Glomerular visceral epithelial cell (primary cell): ENCODE measurements at regions not wholly inside any gene's neighbourhood (a gene's known extent, or its start where the extent isn't known, plus 50 kb on each side); places are given as distances from the start of the nearest gene placed in this dataset.
"Not testable (repeated sequence)": the region's sequence is repeated elsewhere in the genome, so short reads cannot be mapped to it uniquely, and the experiment has no call there.

Source experiments
- DNase-seq: peaks from one replicate; pipeline ENCODE4 v3.0.0-alpha.2; 2016; ENCODE audit errors: extremely low spot score

DNA sequence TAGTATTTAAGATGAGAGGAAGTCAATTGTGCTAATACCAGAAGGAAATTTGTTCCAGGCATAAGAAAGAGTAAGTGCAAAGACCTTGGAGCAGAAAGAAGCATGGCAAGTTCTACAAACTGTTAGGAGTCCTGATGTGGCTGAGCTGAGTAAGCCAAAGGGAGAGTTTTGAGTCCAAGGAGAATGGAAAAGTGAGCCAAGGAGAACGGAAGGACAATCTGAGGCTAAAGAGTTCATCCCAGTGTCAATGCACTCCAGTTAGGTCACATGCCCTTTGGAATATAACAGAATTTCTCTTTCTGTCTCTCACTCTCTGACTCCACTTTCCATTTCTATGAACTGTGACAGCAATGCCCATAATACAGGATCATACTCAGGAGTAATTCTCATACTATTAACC lies 224.7 kb downstream of the CAAP1 start:
- DNase-seq = no peak

DNA sequence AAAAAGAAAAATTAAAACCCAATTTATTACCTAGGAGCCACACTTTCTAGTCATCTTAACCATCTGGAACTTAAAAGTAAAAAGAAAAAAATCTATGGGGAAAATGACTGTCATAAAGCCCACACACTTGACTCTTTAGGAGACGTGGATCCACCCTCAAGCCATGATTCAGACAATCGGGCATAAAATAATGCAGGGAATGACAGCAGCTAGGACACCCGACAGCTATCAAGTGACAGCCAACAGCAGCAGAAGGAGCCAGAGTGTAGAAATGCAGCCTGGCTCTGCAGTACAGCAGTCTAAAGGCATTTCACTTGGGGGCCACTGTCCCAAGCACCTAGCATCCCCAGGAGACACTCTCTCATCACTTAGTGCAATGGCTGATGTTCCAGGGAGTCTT lies 226.9 kb downstream of the CAAP1 start:
- no peak for DNase-seq

- DNase-seq = not testable (repeated sequence)
These were observed 228.4 kb downstream of the CAAP1 start for GRCh38 chr9:26664087-26664773.

DNA sequence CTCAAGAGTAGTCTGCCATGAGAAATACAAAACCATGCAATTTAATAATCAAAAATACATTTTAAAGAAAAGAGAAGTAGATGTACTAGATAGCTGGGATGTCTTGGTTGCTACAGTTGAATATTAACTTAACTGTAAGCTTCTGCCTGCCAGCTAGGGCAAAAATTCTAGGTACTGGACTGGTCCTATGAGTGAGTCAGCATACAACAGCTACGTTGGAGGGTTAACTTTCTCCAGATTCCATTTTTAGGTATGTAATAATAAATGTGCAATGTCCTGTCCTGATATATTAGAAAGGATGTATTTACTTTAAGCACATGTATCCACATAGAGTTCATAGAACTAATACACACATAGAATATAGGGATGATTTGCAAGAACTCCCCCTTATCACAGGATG lies 230.1 kb downstream of the CAAP1 start:
- DNase-seq = peak; percentile 30

- DNase-seq = no peak
These were observed 234.1 kb downstream of the CAAP1 start for GRCh38 chr9:26658476-26658875.

DNA sequence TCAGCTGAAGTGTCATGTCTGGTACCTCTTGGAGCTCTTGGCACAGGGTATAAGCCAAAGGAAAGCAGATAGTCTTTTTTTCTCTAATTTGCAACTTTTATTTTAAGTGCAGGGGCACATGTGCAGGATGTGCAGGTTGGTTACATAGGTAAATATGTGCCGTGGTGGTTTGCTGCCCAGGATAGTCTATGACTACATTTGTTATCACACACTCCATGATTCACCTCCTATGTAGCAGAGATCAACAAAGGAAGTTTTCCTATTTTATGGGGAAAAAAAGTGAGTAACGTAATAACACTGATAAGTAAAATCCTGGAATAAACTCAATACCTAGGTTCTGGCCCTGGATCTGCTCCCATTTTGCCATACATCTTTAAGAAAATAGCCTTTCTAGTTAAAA lies 234.6 kb downstream of the CAAP1 start:
- DNase-seq = no peak

DNA sequence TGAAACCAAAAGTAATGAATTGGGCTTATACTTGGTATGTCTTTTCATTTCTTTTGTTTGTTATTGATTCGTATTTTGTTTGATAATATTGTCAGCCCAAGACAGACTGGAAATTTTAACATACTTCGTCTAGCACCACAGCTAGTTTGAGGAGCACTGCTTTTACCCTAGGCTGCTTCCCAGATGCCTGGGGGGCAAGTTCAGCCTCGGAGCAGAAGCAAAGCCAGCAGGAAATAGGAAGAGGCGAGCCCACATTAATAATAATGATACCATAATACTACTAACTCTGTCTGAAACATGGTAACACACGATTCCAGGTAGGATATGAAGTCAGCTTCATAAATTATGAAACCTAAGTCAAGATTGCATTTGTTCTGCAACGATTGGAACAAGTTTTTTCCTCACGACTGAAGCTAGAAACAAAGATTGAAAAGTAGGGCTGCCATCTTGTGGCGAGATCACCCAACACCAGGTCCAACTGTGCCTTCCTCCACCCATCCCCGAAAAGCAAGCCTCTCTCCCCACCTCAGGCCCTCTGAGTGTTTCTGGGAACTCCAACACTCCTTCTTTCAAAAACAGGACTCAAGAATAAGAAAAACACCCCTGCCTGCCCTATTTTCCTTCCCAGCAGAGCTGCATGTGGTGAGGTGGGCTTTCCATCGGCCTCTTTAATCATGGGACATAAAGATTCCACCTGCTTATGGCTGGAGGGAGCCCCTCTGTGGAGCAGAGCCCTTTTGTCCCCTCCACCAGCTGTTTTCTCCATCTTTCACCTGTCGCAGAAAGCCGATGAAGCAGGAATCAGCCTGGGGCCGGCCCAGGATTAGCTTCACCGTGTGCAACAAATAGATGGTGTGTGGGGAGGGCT lies 236.4 kb downstream of the CAAP1 start:
- DNase-seq = peak; percentile 20

DNA sequence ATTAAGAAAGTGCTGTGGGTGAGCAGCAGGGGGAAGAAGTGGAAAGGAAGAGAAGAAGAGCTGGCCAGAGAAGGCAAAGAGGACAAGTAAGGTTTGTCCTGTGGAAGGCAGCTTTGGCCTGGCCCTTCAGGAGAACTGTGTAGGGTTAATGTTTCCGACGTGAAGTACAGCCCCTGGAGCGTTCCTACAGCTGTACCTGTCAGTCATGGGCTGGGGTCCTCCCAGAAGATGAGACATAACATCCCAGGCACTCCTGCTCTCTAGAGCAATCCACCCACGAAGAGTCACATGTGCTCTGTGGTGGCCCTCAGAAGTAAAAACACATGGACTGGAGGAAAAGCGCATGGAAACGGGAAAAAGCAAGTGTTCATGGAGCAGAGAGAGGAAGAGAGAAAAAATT lies 237.4 kb downstream of the CAAP1 start:
- DNase-seq = no peak

DNA sequence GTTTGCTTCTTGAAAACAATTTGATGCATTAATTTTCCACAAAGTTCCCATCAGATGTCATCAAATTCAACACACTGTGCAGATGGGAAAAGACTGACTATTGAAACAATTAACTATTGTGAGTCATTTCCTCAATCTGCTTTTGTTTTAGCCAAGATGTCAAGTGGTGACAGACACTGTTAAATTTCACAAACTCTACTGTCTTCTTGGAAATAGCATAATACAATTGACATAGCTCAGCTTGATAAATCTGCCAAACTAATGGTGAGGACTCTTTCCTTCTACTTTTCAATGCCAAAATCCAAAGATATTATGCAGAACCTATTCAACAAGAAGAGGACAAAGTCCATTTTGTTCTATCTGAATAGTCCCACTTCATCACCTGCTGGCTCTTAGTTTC lies 242.3 kb downstream of the CAAP1 start:
- no peak for DNase-seq

GRCh38 chr9:26643826-26644225 lies 248.8 kb downstream of the CAAP1 start:
- no peak for DNase-seq

DNA sequence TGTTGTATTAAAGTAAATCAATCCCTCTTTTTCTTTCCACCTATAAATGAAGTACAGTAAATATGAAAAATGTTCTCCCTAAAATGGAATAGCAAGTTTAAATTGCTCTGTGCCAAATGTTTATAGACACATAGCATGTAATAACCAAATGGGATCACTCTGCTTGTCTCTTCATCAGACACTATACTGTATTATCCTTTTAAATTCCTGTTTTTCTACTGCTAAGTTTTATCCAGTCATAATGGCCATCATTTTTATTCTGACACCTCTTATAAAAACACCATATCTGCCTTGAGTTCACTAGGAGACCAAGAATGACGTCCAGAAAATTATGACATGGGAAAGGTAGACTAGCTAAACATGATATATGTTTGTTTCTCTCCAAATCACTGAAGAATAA lies 252.8 kb downstream of the CAAP1 start:
- no peak for DNase-seq

DNA sequence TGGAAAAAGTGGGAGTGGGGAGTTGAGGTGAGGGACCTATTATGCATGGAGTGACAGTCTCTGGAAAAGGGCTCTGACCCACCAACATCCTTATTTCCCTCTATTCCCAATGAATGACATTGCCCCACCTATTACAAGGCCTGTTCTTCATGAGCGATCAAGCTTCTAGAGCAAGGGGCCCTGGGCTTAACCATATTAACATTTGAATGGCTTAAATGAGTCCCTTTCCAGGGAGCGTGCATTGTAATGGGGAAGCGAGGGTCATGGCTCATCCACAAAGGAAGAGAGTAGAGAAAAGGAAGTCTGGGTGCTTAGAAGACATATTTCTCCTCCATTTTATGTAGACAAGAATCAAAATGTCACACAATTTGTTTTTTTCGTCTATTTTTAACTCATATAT lies 255.5 kb downstream of the CAAP1 start:
- DNase-seq = peak; percentile 45

DNA sequence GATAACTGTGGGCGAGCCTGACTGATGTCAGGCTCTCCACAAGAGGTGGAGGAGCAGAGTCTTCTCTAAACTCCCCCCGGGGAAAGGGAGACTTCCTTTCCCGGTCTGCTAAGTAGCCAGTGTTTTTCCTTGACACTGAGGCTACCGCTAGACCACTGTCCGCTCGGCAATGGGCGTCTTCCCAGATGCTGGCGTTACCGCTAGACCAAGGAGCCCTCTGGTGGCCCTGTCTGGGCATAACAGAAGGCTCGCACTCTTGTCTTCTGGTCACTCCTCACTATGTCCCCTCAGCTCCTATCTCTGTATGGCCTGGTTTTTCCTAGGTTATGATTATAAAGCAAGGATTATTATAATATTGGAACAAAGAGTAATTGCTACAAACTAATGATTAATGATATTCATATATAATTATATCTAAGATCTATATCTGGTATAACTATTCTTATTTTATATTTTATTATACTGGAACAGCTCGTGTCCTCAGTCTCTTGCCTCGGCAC lies 278.7 kb downstream of the CAAP1 start:
- not testable (repeated sequence) for DNase-seq

DNA sequence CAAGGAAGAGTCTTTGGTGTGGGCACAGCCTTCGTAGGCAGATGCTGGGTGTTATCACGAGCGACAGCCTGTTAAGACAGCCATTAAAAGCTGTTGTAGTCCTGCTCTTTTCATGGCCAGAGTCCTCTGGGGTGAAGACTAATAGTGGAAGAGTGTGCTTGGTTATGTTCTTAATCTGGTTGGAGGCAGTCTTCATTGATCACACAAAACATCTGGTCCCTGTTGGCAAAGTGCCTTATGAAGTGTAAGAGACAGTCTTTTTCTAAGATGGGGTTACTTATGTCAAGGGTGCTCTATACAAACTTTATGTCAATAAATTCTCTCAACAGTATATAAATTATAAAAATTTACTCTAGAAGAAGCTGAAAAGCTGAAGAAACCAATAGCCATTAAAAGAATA lies 280.4 kb downstream of the CAAP1 start:
- DNase-seq = no peak

- DNase-seq = no peak
These were observed 285.8 kb downstream of the CAAP1 start for GRCh38 chr9:26606756-26607155.

- no peak for DNase-seq
These were observed 287.2 kb downstream of the CAAP1 start for GRCh38 chr9:26605367-26605766.

GRCh38 chr9:26604076-26604662 lies 288.4 kb downstream of the CAAP1 start:
- DNase-seq = no peak

- no peak for DNase-seq
These were observed 289.0 kb downstream of the CAAP1 start for GRCh38 chr9:26603617-26604016.

DNA sequence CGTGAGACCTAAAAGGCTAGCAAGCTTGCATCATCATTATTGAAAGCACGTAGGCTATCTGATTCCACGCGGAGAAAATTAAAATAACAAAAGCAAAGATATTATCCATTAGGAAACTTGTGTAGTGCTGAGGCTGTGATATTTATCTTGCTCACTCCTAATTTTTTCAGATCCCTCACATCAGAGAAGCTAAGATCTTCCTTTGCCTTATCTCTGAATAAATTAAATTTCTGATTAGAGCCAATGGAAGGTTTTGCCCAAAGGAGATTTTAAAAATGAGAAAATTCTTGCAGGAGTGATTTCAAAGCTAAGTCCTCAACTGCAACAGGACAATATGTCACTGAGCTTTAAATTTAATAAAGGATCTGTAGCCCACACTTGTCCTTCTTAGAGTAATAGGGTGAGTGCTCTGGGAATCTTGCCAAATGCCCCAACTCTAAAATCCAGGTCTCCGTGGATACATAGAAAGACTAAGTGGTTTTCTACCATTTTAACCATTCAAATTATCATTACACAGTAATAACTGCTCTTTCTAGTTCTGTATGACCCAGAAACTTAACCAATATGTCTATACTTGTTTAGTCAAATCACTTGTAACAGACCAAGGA lies 295.0 kb downstream of the CAAP1 start:
- no peak for DNase-seq

DNA sequence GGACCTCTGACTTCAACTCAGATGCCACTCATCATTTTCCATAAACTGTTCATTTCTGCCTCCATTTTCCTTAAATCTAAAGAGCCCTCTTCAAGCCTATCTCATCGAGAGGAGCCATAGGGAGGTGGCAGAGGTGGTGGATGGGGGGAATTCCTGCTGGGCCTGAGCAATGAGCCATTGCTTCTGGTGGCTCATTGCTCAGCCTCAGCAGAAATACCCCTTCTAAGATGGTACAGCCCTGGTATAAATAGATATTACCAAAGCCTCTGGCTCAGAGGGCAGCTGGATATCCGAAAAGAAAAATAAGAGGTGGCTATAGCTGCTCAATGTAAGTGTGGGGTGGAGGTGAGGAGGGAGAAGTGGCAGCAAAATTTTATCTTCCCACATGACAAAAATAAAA lies 313.5 kb downstream of the CAAP1 start:
- DNase-seq = no peak

GRCh38 chr9:26574898-26575440 lies 317.6 kb downstream of the CAAP1 start:
- DNase-seq = no peak

GRCh38 chr9:26574256-26574655 lies 318.3 kb downstream of the CAAP1 start:
- DNase-seq = no peak
